NCI-H128 (cell line): ENCODE measurements at regions not wholly inside any gene's neighbourhood (a gene's known extent, or its start where the extent isn't known, plus 50 kb on each side); places are given as distances from the start of the nearest gene placed in this dataset.
"Not testable (repeated sequence)": the region's sequence is repeated elsewhere in the genome, so short reads cannot be mapped to it uniquely, and the experiment has no call there.

Experiments
- DNase-seq: peaks from one replicate; lab custom pipeline; 2025; ENCODE audit not compliant: unreplicated experiment; lab: John Stamatoyannopoulos, UW

DNA sequence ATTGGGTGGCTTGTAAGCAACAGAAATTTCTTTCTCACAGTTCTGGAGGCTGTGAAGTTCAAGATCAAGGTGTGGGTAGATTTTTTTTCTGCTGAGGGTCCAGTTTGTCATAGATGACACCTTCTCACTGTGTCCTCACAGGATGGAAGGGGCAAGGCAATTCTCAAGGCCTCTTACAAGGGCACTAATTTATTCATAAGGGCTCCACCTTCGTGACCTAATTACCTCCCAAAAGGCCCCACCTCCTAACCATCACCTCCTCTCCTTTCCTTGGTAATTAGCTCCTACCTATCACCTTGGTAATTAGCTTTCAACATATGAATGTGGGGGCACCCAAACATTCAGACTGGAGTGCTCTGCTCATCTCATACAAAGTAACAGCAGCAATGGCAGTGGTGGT is 92.3 kb upstream of the CD44 start:
- no peak for DNase-seq

DNA sequence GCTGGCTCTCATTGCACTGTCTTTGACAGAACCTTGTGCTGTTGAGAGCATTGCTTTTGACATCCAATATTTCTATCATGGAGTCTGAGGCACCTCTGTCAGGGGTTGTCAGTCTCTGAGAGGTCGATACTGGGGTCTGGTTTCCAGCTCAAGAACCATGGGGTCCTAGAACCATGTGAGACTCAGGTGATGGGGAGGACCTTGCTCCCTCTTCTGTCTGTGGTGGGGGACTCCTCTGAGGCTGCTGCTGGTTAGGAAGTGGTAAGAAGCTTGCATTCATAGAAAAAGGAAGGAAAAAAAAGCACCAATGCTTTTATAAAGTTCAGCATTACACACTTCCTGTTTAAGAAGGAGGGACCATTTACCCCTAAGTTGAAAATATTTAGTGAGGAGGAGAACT is 91.8 kb upstream of the CD44 start:
- DNase-seq, result no peak

DNA sequence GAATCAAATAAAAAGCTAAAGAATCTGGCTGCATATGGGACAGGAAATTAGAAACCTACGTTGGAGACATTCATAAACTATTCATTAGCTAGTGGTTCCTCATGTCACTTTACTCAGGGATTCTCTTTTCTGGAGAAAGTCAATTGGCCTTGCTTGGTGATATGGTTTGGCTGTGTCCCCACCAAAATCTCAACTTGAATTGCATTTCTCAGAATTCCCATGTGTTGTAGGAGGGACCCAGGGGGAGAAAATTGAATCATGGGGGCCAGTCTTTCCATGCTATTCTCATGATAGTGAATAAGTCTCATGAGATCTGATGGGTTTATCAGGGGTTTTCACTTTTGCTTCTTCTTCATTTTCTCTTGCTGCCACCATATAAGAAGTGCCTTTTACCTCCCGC is 91.2 kb upstream of the CD44 start:
- DNase-seq, result no peak

DNA sequence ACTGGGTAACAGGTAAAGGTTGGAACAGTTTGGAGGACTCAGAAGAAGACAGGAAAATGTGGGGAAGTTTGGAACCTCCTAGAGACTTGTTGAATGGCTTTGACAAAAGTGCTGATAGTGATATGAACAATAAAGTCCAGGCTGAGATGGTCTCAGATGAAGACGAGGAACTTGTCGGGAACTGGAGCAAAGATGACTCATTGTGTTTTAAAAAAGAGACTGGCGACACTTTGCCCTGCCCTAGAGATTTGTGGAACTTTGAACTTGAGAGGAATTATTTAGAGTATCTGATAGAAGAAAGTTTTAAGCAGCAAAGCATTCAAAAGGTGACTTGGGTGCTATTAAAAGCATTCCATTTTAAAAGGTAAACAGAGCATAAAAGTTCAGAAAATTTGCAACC is 90.6 kb upstream of the CD44 start:
- not testable (repeated sequence) for DNase-seq

DNA sequence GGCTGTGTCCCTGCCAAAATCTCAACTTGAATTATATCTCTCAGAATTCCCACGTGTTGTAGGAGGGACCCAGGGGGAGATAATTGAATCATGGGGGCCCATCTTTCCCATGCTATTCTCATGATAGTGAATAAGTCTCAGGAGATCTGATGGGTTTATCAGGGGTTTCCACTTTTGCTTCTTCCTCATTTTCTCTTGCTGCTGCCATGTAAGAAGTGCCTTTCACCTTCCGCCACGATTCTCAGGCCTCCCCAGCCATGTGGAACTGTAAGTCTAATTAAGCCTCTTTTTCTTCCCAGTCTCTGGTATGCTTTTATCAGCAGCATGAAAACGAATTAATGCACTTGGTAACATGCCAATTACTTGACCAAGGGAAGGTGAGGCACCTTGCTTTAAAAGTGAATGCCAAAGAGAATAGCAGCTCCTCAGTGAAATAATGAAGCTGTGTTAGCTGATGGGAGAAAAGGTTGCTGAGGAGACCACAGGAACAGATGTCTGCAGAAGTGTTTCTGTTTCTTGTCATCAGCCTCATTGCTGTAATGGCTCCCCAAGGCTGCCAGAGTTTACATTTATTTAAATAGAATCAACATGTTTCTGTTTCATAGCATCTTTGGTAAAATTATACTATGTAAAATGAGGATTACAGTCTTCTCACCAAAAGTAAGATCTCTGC is 89.0 kb upstream of the CD44 start:
- DNase-seq, result no peak

DNA sequence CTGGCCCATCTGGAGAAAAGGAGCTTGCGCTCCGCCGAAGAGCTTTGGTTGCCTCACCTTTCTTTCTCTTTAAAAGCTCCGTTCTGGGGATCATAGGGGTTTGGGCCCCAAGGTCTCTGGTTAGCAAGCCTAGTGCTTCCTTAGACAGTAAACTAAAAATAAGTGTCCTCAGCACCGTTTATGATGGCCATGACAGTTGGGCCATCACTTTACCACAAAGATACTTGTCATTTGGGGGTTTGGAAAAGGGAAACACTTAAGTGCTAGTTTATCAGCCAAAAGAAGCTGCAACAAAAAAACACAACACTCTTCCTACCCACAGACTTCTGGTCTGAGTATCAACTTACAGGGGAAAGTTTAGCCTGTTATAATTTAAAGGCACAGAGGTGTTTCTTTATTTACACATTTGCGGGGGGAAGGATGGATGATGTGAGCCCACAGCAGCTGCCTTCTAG is 88.4 kb upstream of the CD44 start:
- DNase-seq, result no peak

DNA sequence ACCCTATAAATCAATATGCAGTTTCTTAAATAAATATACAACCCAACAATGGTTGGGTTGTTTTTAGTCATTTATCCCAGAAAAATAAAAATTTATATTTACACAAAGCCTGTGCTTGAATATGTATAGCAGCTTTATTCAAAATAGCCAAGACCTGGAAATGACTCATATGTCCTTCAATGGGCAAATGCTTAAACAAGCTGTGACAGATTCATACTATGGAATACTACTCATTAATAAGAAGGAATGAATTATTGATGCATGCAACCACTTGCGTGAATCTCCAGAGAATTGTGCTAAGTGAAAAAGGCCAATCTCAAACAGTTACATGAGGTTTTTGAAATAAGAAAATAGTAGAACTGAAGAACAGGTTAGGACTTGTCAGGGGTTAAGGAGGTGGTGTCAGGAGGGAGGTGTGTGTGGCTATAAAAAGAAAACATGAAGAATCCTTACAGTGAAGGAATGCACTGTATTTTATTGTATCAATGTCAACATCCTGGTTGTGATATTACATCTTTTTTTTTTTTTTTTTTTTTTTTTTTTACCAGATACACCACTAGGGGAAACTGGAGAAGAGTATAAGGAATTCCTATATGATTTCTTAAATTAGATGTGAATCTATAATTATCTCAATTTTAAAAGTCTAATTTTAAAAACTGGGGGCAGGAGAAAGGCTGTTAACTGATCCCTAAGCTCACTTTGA is 82.4 kb upstream of the CD44 start:
- DNase-seq, result no peak

DNA sequence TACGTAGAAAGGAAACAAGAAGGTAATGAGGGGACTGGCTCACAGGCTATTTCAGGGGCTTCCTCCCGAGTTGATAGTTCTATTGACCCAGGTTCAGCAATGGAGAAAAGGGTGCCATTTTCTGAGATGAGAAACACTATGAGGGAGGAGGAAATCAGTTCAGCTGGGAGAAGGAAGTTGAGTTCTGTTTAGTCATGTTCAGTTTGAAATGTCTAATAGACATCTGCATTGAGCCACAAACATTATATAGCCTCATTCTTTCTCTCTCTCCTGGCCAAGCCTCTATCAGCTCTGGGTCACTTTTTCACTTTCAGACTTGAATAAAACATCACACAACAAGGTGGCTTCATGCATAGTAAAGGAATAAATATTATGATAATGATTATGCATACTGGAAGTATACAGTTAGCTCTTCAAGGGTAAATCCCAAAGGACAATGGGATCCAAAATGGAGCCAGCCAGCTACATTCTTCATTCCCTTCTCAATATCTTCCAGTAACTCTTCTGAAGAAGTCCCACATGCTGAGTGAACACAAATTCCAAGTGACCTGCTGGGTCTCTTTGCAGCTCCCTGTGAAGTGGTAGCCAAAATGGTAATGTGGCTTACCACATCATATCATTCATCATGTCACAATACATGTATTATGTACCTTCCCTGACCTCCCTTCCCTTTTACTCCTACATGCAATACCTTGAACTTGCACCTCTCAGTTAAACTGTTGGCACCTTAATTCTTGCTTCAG is 80.9 kb upstream of the CD44 start:
- DNase-seq, result no peak

DNA sequence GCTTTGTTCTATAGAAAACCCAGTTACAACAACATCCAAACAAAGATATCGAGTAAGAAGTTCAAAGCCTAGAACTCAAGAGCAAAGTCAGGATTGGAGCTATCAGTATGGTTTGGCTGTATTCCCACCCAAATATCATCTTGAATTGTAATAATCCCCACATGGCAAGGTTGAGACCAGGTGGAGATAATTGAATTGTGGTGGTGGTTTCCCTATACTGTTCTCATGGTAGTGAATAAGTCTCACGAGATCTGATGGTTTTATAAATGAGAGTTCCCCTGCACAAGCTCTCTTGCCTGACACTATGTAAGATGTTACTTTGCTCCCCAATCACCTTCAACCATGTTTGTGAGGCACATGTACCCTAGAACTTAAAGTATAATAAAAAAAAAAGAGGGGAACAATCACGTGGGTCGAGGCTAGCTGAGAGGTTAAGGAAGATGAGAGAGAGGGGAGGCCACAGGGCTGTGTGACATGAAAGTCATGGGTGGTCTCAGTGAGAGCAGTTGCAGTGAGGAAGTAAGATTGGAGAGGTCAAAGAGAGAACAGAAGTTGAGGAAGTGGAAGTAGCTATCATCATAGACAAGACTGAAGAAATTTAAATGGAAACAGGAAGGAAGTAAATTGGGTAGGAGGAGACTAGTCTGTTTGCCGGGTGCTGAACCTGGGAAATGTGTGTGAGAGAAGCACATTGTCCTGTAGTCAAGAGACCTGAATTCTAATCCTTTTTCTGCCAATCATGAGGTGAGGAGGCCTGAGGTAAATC is 80.1 kb upstream of the CD44 start:
- DNase-seq, result no peak

DNA sequence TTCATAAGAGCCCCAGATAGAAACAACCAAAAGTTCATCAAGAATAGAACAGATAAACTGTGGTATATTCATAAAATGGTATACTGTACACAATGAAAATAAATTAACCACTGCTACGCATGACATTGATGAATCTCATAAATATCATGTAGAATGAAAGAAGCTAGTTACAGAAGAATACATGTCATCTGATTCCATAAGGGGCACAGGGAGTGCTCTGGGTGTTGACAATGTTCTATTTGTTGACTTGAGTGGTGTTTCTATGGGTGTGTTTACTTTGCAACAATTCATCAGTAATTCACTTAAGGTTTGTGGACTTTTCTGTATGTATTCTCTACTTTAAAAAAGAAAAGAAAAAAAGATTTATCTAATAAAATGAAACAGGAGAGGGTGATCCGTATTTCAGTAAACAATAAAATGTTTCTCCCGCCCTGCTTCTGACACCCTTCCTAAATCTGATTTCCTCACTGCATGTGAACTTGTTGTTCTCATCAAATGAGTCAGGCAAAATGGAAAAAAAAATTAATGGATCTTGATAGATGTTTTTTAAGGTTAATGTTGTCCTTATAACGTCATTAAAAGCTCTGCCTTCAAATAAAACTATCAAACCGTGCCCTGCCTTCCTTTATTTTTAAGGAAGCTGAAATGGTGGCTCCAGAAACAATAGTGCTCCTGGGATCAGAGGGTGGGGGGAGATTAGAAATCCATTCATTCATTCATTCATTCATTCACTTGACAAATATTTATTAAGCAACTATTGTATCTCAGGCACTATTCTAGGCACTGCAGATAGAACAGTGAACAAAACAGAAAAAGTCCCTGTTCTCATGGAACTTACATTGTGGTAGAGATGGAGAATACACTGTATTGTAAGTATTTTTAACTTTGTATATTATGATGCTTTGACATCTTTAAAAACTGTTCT is 77.2 kb upstream of the CD44 start:
- DNase-seq, result no peak

DNA sequence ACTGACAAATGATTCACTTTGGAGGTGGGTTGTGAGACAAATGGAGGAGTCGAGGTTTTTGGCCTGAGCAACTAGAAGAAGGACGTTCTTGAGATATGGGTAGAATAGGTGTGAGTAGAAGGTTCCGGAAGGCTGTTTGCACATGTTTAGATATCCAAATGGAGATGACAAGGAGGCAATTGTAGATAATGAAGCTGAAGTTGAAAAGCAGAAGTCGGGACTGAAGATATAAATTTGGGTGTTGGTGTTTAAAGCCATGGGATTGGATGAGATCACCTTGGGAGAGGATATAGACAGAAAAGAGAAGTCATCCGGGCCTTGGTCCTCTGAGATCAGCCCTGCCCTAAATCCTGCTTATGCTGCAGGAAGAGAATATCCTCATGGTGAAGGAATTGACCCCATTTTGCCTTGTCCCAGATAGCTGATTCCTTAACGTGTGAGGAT is 75.5 kb upstream of the CD44 start:
- no peak for DNase-seq

DNA sequence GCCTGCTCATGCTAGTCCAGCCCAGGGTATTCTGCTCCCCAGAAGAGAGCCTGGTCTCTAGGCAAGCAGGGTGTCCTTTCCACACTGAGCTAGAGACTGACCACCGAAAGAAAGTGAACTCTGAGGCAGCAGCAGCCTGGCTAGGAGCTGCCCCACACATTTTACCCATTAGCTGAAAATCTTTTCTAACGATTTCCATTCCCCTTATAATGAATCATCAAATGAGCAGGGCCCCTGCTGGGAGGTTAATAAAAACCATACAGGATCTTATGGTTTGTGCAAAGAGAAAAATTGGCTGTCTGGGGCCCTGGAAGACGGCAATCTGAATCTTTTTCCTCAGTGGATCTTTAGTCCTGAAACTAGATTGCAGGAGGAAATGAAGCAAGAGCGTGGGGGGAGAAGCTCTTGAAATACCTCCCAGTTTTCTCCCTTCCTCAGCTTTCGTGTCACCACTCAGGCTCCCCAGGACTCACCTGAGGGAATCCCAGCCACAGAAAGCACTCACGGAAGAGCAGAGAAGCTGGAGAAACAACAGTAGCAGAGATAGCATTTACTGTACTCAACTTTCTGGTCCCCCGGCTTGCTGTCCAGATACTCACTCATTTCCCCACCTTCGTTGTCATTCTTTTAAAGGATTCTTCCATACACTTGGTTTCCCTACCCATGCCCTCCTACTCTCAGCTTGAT is 74.7 kb upstream of the CD44 start:
- no peak for DNase-seq

DNA sequence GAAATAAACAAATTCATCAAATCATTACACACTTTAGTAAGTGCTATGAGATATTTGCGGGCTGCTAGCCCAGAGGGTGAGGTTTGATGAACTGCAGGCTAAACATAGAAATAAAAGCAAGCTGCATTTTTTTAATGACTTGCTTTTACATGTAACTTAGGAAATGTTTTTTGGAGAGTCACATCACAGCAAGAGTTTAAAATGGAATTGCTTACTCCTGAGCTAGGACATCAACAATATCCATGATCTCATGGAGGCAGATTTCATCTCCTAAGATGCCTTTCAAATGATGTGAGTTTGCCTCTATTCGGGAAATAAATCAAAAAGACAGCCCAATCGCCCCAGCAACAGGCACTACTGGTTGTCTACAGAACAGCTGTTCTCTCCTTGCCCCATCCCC is 73.4 kb upstream of the CD44 start:
- DNase-seq, result no peak

DNA sequence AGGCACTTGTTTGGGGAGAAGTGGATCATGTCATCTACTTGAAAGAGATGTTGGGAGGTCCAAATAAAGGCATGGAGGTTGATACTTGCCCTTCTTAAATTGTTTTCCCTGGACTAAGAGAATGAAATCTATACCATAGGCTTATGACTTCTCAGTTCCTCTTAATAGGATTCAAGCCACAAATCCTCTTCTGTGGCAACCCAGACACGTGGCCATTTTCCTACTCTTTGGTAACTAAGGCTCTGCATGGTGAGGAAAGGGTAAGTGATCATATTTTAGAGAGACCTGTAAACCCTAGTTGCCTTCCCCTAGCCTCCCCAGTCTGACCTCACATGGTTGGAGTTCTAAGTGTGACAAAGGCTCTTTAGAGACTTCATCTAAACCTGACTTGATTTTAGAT is 72.9 kb upstream of the CD44 start:
- no peak for DNase-seq

DNA sequence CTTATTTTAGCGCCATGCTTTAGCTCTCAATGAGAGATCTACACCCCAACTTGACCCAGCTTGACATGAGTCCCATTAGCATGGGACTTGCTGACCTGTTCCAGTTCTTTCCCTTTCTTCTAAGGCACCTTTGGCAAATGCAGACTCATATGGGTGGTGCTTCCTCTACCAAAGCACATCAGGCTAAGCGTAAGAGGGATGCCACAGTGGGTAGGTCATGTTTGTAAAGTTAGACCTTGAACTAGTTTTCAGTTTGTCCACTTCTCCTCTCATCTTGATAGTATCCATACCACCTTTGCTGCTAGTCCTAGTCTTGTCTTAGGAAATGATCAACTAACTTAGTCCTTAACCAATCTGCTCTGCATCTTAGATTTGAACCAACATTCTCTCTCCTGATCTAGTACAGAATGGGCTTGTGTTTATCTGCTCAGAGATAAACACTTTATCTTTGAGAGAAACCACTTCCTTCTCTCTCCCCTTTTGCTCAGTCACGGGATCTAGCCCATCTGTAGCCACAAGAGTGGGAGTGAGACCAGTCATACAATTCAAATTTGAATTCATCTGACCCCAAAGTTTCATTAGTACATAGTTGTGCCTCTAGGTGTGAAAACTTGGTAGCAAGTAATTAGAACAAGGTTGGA is 72.1 kb upstream of the CD44 start:
- no peak for DNase-seq

DNA sequence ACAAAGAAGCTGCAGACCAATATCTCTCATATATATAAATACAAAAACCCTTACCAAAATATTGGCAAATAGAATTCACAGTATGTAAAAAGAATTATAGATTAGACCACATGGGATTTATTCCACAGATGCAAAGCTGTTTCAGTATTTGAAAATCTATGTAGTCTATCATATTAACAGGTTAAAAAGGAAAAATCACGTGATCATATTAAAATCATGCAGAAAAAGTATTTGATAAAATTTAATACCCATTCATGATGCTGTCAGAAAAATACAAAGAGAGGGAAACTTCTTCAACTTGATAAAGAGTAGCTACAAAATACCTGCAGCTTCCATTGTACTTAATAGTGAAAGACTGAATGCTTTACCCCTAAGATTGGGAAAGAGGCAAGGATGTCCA is 67.2 kb upstream of the CD44 start:
- DNase-seq, result no peak

DNA sequence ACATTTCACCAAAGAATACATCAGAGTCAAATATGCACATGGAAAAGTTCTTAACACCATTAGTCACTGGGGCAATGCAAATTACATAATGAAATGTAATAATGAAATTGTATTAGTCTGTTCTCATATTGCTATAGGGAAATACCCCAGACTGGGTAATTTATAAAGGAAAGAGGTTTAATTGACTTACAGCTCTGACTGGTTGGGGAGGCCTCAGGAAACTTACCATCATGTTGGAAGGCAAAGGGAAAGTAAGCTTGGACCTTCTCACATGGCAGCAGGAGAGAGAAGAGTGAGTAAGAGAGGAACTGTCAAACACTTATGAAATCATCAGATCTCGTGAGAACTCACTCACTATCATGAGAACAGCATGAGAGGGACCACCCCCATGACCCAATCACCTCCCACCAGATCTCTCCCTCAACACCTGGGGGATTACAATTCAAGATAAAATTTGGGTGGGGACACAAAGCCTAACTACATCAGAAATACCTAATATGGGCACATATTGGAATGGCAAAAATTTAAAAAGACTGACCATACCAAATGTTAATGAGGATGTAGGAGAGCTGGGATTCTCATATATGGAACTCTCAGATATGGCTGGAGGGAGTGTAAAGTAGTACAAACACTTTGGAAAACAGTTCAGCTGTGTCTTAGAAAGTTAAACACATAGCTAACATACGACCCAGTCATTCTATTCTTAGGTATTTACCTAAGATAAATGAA is 65.1 kb upstream of the CD44 start:
- DNase-seq, result no peak

DNA sequence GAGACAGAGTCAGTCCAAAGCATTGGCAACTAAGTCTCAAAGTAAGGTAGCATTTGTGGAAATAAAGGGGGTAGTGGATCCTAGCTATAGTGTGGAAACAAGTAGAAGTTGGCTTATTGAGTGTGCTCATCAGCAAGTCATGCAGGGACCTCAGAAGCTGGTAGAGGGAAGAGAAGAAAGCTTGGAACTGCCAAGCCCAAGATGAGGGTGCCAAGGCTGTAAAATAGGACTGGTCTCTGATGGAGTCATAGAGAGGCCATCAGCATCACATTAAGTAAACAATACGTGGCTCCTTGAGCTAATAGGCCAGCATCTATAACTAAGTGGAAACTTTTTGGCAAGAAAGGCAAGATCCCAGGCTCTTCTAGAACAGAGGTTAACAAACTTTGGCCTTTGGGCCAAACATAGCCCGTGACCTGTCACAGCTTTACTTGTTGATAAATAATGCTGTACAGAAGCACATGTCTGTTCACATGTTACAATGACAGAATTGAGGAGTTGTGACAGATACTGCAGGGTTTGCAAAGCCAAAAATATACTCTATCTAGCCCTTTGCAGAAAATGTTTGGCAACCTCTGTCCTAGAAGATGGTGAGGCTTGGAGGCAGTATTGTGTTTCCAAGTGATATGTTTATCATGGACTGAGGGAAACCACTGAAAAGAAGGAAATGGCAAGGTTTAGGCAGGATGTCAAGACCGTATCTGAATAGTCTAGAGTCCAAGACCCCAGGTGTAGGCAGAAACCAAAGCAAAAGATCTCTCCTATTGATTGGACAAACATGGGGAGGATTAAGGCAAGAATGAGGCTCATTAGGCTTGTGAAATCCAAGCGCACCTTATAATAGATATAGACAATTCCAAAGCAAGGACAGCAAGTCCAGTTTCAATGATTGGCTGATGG is 62.5 kb upstream of the CD44 start:
- DNase-seq, result no peak
